ENCODE measurements at regions not wholly inside any gene's neighbourhood (a gene's known extent, or its start where the extent isn't known, plus 50 kb on each side); places are given as distances from the start of the nearest gene placed in this dataset.
"Not testable (repeated sequence)": the region's sequence is repeated elsewhere in the genome, so short reads cannot be mapped to it uniquely, and the experiment has no call there.

DNA sequence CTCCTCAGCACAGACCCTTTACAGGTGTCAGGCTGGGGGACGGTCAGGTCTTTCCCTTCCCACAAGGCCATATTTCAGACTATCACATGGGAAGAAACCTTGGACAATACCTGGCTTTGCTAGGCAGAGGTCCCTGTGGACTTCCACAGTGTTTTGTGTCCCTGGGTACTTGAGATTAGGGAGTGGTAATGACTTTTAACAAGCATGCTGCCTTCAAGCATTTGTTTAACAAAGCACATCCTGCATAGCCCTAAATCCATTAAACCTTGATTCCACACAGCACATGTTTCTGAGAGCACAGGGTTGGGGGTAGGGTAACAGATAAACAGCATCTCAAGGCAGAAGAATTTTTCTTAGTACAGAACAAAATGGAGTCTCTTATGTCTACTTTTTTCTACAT is 451.2 kb downstream of the PLOD2 start:
- TF ChIP-seq ARNT, ZNF384, SP1 (IDR thresholded peaks at IDR 0.05): not testable (repeated sequence)
